ENCODE measurements at regions not wholly inside any gene's neighbourhood (a gene's known extent, or its start where the extent isn't known, plus 50 kb on each side); places are given as distances from the start of the nearest gene placed in this dataset.
"Not testable (repeated sequence)": the region's sequence is repeated elsewhere in the genome, so short reads cannot be mapped to it uniquely, and the experiment has no call there.

DNA sequence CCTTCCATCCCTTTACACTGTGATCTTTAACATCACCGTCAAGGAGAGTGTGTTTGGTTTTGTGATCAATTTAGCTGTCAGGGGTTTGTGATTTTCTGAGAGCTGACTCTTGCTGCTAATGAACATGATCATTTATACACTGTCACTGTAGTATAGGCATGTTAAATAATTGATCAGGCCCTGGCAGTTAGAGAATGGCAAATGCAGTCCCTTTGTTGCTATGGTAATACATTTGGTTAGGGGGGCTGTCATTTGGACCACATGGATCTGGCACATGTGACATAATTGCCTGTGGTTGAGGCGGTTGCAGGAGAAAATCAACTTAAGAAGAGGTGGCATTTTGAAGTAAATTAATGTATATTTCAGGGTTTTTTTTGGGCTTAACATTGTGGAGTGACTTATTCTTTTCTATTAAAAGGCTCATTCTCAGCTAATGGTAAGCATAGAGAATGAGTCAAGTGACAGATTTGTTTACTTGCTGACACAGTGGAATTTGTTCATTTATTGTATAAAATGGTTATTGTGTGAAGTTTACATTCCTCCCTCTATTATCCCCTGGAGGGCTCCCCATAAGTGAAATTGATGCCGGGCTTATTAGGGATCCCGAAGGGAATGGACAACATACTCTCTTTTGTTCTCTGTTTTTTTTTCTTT lies 114.0 kb downstream of the FHIP1A start:
- DNase-seq: no peak

DNA sequence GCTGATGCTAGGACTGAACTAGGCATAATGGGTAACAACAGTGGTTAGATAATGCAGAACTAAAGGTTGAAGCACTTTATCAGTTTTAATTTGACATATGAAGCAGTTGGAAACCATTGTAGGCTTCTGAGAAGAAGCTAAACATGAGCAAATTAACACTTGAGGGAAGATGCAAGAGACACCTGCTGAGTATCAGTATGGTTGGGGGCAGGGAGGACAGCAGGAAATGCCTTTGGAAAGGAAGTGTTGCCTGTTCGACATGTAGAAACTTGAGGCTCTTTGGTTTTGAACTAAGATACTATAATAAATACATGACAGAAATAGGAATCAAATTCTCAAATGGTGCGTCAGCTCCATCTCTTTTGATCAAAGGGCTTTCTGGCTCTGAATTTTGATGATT lies 115.6 kb downstream of the FHIP1A start:
- DNase-seq: peak; percentile 2

DNA sequence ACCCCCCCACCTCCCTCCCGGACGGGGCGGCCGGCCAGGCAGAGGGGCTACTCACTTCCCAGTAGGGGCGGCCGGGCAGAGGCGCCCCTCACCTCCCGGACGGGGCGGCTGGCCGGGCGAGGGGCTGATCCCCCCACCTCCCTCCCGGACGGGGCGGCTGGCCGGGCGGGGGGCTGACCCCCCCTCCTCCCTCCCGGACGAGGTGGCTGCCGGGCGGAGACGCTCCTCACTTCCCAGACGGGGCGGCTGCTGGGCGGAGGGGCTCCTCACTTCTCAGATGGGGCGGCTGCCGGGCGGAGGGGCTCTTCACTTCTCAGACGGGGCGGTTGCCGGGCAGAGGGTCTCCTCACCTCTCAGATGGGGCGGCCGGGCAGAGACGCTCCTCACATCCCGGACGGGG lies 117.5 kb downstream of the FHIP1A start:
- DNase-seq: not testable (repeated sequence)

DNA sequence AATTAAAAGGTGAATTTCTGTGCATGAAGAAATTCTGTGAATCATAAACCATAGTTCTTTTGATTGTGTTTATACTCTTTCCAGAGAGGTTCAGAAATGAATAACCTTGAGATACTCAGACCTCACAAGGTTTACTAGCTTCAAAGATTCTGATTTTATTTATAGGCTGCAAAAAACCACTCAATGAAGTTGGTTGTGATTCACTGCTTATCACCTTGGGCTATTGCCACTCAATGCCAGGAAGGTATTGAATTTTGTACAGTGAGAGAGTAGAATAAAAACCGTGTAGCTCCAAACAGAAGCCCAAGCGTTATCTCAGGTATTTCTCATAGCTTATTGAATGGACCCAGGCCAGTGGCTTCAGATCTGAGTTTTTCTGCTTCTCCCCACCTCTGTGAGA lies 118.7 kb downstream of the FHIP1A start:
- DNase-seq: no peak

DNA sequence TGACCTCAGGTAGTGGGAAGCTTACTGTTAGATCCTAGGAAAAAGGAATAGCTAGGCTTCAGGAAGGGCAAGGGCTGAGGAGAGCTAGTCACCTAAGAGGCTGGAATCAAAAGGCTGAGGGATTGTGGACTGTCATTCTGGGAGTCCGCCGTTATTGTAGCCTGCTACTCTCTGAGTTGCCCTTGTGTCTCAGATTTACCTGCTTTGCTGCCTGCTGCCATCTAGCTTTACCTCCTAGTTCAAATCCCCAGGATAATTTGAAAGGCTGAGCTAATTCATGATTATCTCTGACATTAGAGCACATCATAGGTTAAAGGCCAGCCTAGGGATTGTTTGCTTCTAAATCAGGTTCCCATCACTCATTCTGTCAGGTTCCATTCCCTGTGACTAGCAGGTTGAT lies 120.2 kb downstream of the FHIP1A start:
- DNase-seq: no peak

DNA sequence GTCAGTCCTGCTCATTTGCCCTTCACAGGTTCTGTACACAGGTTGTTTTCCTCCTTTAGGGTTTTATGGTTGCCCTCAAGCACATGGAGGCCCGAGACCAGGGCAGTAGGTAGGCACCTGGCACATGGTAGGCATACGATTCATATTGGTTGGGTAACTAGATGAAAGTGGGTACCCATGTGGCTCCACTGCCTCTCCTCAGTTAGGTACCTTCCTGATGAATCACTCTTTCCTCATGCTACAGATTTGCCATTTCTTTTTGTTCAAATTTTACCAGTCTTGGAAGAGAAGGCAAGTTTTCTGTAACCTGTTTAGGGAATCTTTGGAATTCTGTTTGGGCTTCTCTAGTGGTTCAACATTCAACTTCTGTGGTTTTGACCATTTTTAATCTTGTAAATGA lies 121.3 kb downstream of the FHIP1A start:
- DNase-seq: no peak

DNA sequence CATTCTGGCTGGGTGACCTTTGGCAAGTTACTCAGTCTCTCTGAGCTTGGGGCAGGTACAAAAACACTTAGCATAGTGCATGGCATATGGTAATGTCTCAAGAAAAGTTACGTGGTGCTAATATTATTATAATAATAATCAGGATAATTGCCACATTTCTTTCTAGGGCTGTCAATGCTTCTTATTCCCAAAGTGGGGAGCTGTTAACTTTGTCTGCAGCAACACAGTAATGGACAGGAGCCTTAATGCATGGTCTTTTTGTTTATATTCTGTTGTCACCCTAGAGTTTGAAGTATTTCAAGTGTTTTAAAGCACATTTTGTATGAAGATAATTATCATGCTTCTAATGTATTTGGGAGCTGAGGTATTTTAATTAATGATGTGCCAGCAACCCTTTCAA lies 121.8 kb downstream of the FHIP1A start:
- DNase-seq: no peak

DNA sequence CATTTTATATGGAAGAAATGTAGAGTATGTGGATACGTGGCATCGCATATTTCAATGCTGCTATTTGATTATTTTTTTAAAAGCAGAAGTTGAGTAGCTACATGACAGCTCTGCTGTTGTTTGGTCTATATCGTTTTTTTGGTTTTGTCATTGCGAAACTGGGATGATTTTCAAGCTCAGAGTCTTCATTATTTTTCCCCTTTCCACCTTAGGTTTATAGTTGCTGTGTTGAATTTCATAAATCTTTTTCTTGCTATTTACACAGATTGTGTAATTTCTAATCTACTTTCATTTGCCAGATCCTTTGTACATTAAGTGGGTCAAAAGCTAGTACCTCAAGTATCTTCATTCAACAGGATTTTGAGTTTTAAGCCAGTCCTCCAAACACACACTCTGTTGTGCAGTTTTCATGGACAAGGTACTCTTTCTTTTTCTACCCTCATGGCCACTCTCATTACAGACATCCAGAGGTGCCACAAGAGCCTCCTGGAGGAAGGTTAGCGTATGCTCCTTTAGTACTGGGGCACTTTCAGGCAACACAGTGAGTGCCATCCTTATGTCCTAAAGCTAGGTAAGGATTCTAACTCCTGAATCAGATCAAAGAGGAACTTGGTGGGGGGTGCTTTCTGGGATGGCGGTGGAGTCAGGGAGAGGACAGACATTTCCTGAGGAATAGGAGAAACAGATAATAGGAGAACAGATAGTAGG lies 123.2 kb downstream of the FHIP1A start:
- DNase-seq: no peak

DNA sequence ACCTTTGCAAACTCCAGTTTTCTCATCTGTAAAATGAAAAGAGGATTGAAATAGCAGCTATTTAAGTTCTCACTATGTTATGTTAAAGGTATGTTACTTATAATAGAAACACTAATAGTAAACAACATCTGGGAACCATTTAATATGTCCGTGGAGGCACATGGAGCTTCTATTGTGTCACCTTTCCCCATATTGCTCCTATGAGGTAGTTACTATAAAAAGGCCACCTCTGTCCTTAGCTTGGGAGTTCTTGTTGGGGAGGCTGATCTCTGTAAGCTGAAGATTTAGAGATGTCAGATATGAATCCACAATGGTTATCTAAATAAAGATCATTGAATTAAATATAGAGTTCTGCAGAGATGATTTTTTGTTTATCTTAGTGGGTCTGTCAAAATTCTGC lies 125.2 kb downstream of the FHIP1A start:
- no peak for DNase-seq

DNA sequence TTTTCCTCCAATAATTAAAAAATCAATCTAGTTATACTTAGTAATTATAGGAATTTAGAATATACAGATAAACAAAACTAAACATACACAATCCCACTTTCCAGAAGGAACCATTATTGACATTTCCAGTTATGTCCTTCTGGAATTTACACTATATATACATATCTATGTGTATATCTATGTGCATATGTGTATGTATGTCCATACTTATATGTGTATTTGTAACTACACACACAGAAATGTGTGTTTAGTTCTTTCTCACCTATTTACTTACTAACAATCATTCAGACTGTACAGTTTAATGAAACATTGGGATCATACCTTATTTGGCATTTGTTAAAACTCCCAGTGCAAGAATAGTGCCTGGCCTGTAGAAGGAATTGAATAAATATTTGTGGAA lies 126.4 kb downstream of the FHIP1A start:
- DNase-seq: no peak

DNA sequence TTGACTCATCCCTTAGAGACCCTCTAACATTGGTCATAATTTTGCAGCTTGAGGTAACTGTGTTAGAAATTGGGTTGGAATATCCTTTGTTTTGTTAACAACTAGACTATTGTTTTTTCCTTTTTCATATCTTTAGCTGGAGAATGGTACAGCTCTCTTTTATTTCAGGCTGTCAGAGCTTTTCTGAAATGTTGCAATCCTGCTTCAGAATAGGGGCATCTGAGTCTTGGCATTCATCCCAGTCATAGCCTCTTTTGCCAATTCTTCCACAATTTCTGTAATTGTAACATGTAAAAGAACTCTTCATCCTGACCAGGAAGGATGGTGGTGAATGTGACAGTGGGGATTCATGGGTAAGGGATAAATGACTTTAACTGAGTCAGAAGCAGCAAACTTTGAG lies 128.7 kb downstream of the FHIP1A start:
- no peak for DNase-seq

DNA sequence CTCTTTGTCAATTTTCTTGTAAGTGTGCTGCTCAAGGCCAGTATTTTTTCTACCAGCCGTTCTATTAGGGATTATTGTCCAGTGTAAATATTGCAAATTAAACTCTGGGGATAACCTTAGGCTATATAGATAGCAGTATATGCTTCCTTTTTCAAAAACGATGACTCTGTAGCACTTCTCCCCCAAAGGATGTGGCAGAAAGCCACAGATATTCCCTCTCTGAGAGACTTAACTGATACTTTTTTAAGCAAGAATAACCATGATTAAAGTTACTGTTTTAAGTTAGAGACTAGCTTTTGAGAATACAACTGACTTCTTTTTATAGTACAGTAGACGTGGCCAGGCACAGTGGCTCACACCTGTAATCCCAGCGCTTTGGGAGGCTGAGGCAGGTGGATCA lies 130.0 kb downstream of the FHIP1A start:
- DNase-seq: no peak

DNA sequence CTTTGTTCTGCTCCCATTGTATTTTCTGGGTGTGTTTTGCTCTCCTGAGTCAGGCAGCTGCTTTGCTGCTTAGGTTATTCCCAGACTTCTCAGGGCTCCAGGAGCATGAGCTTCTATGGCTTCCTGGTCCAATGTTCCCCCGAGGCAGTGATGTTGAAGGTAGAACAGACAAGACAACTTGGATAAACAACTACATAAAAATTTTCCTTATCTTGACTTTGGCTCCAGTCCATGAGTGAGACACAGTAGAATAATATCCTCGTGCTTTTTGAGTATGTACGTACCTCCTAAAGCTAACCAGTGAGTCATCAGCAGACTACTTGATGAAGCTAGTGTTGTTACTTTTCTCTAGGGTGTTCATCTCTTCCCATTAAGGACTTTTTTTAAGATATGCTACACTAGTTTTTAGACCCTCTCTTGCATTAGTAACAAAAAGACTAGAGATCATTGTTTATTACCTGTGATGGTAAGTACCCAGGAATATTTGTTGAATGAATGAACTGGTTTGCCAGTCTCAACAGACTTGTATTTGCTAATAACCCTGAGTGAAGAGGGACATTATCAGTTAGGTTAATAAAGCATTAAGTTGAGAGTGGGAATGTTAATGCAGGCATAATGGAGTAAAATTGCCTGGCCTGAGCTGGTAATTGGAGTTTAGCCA lies 131.9 kb downstream of the FHIP1A start:
- no peak for DNase-seq

DNA sequence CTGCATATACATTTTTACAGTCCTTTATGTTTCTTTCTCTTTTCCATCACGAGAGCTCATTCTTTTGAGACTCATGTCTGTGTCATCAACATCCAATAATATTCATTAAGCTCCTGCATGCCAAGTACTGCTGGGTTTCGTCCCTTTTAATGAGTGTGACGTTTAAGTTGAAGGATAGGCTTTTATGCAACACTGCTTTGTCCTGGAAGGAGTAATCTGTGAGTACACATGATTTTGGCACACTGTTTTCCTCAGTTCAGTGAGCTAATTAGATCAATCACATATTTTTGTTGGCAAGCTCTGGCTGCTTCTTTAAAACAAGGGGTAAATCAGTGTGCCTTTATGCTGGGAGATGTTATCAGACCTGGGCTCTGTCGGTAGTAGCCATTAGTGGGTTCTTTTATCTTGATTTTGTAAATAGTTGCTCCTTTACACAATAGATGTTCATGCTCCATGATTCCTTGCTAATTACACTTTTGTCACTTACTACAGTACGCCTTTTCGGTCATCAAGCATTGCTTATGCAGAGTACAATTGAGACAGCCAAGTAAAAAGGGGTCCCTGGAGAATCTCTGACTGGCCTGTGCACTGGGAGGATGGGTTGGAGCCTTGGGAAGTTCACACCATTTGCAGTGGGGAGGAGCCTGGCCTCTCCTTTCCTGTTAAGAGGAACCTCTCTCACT lies 132.6 kb downstream of the FHIP1A start:
- DNase-seq: no peak

DNA sequence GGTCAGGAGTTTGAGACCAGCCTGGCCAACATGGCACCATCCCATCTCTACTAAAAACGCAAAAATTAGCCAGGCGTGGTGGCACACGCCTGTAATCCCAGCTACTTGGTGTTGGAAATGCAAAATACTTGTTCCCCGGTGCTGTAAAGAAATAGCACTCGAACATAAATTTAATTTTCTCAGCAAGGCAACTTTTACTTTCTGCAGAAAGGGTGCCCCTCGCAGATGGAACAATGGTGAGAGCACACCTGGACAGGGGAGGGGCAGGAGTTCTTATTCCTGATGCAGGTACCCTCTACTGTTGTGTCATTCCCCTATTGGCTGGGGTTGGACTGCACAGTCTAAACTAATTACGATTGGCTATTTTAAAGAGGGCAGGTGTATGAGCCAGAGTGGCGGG lies 139.7 kb downstream of the FHIP1A start:
- DNase-seq: no peak

DNA sequence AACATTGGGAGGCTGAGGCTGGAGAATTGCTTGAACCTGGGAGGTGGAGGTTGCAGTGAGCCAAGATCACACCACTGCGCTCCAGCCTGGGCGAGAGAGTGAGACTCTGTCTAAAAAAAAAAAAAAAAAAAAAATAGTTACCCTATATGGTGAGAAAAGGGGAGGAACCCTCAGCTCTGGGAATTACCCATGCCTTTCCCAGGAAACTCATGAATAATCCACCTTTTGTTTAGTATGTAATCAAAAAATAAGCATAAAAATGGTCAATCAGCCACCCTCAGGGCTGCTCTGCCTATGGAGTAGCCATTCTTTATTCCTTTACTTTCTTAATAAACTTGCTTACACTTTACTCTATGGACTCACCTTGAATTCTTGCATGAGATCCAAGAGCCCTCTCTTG lies 140.4 kb downstream of the FHIP1A start:
- not testable (repeated sequence) for DNase-seq

DNA sequence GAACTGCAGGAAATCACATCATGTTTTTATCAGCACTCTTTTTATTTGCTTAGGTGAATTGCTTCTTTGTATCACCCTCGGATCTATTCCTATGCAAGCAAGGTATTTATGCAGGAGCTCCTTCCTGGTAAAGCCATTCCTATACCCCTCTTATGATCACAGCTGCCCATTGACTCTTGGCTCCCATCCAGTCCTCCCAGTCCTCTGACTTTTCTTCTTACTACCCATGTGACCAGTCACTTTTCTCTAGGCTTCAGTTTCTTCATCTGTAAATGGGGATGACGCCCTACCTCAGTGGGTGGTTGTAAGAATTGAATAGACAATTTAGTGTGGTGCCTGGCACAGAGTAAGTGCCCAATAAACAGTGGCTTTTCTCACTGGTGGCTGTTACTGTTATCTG lies 144.9 kb downstream of the FHIP1A start:
- DNase-seq: no peak

DNA sequence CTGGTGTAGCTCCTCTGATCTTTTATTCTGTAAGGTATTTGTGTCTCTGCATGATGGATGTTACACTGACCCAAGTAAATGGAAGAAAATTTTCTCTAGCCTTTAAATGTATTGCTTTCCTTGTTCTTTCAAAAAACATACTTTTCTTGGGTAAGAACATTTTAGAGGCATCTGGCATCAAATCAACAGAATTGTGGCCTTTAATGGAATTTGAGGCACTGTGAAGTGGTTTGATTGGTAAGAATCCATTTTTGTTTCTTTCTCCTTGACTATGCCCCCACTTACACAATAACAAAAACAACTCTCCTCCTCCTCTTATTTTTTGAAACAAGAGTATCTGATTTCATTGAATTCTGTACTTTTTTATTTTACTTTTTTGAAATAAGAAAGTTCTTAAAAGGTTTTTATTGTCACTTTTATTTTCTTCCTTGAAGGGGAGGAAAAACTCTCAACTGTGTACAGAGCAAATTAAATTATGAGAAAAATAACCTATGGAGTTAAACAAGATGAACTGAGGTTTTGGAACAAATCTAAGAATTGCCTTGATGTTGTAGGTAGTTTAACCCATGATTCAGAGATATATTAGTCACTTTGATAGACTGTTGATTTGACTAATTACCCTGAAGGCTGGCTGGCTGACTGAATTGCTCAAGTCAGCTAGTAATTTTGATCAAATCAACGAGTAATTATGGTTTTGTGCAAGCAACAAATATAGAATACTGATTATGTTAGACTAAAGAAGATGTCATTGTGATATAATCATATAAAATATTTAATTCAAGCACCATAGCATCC lies 146.4 kb downstream of the FHIP1A start:
- no peak for DNase-seq

DNA sequence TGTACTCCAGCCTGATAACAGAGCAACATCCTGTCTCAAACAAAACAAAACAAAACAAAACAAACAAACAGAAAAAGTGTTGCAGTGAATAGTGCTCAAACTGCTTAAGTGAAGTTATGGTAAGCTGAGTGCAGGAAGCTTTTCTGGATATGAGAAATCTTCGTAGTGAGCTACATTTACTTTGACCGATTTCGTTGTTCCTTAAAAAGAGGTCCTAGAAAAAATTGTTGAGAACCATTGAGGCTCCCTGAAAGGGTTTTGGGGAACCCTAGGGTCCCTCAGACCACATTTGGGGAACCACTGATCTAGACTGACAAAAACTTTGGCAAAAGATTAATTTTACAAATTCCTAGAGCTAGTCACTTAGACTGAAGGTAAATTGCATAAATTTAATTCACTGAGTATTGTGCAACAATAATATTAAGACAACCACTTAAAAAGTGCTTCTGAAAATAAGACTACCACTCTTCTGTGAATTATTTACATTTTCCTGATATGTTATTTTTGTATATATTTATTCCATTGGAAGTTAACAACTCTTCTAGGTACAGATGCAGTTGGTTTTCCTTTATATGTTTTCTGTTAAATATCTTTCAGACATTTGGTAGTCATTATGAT lies 149.6 kb downstream of the FHIP1A start:
- no peak for DNase-seq

DNA sequence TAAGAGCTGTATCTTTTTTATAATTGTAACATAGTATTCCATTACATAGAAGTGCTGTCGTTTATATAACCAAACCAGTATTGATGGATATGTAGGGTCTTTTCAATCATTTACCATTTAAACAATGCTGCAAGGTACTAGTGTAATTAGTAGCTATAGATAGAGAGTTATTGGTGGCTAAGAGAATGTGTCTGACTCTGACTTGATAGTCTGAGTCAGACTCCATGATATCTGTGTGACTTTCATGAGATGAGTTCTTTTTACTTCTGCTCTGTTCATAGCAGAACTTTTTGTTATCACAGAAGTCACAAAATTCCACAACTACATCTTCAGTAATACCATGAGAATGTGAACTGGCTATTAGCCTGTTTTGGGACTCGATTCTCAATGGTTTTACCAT lies 150.6 kb downstream of the FHIP1A start:
- DNase-seq: no peak

DNA sequence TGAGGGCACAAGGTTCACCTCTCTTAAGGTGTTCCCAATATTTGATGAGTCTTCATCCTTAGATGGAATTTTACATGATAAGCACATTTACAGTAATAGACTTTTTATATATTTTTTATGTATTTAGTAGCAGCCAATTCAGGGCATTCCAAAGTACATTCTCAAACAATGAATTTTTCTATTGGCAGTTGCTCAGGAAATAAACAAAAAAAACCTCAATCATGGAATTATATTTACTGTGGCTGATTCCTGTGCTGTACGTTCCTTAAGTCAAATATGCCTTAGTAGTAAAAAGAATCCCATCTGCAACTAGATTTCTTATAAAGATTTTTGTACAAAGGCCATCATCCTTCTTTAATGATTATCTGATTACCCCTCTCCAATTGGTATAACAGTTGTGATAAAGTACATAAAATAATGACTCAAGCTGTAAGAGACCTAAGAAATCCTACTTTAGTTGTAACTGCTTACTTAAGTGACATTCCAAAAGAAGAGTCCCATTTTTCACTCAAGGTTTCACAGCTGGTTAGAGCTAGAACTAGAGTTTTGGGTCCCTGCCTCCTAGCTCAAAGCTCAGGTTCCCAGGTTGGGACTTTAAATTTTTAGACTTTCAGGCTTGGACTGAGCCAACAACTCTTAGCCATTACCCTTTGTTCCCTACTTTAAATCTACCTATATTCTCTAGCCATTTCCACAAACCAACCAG lies 152.7 kb downstream of the FHIP1A start:
- DNase-seq: no peak

DNA sequence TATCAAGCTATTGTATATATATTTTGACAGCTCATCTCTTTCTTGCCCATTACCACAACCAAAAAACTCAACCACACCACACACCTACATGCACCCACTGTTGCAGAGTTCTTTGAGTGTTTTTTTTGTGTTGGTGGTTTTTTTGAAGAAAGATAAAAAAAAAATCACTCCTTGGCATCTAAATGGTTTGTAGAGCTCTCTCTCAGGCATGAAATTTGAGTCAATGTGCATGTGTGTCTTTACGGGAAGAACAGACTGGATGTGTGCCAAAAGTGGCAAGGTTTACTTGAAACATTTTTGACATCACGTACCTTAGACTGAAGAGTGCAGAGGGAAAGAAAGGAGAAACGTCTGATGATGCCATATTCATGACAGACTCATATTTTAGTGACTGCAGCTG lies 154.2 kb downstream of the FHIP1A start:
- DNase-seq: peak; percentile 29

Data from NCI-H187 treated with DMSO at 0.1 percent for 48 hours (cell line).